ENCODE measurements at regions not wholly inside any gene's neighbourhood (a gene's known extent, or its start where the extent isn't known, plus 50 kb on each side); places are given as distances from the start of the nearest gene placed in this dataset.
A peak's percentile ranks its signal among the peaks of the same experiment; 100 is the strongest.

DNA sequence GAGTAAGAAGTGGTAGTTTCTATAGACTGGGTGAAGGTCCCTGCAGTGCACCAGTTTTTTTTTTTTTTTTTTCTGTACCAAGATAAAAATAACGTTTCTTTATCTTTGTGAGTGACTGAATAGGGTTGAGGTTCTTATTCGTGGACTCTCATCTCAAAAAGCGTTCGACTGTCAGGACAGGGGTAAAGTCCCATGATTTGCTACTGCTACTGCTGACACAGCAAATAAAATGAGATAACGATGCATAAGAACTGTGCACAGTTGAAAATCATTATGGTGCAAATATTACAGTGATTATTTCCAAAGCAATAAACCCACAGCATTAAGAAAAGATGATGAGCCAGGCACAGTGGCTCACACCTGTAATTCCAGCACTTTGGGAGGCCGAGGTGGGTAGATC is 482.0 kb upstream of the CHST9 start:
- no peak for FAIRE-seq
- TF ChIP-seq, protein P1, sequence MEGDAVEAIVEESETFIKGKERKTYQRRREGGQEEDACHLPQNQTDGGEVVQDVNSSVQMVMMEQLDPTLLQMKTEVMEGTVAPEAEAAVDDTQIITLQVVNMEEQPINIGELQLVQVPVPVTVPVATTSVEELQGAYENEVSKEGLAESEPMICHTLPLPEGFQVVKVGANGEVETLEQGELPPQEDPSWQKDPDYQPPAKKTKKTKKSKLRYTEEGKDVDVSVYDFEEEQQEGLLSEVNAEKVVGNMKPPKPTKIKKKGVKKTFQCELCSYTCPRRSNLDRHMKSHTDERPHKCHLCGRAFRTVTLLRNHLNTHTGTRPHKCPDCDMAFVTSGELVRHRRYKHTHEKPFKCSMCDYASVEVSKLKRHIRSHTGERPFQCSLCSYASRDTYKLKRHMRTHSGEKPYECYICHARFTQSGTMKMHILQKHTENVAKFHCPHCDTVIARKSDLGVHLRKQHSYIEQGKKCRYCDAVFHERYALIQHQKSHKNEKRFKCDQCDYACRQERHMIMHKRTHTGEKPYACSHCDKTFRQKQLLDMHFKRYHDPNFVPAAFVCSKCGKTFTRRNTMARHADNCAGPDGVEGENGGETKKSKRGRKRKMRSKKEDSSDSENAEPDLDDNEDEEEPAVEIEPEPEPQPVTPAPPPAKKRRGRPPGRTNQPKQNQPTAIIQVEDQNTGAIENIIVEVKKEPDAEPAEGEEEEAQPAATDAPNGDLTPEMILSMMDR (IDR thresholded peaks at IDR 0.05; ENCODE audit: insufficient read depth, missing control alignments): no peak
- DNase-seq (ENCODE audit: insufficient read length, low spot score): no peak

DNA sequence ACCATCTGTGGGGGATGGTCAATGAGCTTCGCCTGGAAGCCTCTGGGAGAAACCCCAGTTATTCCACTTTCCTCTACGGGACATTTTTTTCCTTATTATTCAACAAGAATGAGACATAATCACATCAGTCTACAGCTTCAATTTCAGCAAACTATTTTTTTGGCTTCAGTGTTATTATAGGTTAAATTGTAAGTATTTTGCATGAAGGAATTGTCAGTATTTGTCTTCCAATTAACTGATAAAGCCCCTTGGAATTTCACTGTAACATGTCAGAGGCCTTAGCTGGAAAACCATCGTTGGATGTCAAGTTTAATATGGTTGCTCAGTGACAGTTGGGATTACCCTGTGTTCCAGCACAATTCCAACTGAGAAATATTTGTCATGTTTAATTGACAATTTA is 480.9 kb upstream of the CHST9 start:
- DNase-seq (ENCODE audit: insufficient read length, low spot score) (no peak), FAIRE-seq (no peak)
- TF ChIP-seq, protein P1 (IDR thresholded peaks at IDR 0.05; ENCODE audit: insufficient read depth, missing control alignments): no peak

DNA sequence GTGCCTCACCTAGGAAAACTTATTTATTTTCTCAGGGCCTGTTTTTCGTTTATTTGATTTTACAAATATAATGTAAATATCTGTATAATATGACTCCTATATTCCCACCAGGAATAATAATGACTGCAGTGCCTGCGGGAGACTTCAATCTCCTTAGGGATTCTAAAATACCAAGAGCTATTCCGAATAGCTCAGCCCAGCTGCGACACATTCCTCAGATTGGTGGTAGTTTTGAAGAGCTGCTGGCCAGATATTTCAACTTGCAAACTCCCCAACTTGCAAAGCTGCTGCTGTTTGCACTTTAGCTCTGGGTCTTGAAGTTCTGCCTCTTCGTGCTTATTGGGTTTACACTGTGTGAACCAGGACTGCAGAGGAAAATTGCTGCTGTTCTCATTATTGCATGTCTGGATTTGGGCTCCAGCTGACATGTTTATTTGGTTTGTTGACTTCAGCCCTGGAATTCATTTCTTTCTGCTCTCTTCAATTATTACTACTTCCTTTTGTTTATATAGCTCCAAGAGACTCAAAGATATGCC is 480.2 kb upstream of the CHST9 start:
- TF ChIP-seq, protein P1 (IDR thresholded peaks at IDR 0.05; ENCODE audit: insufficient read depth, missing control alignments): no peak
- no peak for FAIRE-seq
- no peak for DNase-seq (ENCODE audit: insufficient read length, low spot score)

DNA sequence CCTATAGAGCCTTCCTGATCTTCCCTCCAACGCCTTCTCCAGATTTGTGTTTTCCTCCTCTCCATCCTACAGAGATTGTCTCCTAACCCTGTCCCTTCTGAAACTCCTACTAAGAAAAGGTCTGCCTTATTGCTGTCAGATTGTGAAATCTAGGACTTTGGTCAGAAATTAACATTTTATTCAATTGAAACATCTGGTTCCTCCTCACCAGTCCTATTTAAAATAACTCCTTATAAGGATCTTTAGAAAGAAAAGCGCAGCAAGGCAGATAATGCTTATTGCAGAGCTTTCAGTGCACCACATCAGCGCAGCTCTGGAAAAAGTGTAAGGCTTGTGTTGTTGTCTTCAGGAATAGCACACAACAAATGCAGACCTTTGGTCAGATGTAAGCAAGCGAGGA is 477.8 kb upstream of the CHST9 start:
- FAIRE-seq (no peak), DNase-seq (ENCODE audit: insufficient read length, low spot score) (no peak)
- TF ChIP-seq, protein P1 (IDR thresholded peaks at IDR 0.05; ENCODE audit: insufficient read depth, missing control alignments): no peak

DNA sequence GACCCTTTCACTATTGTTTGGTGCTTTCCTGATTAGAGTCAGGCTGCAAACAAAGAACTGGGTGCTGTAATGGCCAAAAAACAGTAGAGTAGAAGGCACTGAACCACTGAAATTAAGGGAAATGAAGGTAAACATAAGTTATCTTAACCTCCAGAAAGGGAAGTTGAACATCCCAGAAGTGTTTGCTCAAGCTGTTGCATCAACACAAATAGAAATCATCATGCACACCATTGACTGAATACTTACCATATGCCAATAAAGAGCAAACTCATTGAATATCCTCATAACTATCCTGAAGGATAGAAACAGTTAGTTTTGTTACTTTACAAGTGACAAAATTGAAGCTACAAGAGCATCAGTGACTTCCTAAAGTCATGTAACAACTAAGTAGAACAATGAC is 477.4 kb upstream of the CHST9 start:
- TF ChIP-seq, protein P1 (IDR thresholded peaks at IDR 0.05; ENCODE audit: insufficient read depth, missing control alignments): no peak
- FAIRE-seq (no peak), DNase-seq (ENCODE audit: insufficient read length, low spot score) (no peak)

DNA sequence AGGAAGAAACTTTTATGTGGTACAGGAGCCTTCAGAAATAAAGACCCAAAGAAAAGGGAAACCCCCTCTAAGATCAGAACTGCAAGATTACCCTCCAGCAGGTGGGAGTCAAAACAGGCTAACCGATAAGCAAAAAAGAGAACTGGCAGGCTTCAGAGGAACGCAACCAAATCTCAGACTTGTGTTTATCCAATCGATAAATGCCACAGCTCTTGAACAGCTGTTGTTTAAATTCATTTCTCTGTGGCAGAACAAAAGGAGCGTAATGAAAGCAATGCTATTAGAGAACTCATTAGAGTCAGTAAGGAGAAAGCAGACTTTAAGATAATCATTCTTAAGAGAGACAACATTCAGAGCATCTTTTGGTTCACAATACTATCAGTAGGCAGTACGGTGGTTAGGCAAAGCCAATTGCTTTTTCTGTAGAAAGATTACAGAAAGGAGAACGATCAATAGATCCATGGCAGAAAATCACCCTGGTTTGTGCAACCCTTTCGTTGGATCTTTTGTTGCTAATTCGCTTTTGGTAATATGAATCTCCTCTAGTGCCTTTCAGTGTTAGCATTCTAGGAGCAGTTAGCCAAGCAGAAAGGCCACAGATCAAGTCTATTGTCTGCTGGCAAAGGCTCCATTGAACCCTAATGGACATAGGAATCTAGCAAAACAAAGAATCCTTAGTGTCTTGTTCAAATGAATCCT is 476.4 kb upstream of the CHST9 start:
- DNase-seq (ENCODE audit: insufficient read length, low spot score) (no peak), FAIRE-seq (no peak)
- TF ChIP-seq, protein P1 (IDR thresholded peaks at IDR 0.05; ENCODE audit: insufficient read depth, missing control alignments): no peak

DNA sequence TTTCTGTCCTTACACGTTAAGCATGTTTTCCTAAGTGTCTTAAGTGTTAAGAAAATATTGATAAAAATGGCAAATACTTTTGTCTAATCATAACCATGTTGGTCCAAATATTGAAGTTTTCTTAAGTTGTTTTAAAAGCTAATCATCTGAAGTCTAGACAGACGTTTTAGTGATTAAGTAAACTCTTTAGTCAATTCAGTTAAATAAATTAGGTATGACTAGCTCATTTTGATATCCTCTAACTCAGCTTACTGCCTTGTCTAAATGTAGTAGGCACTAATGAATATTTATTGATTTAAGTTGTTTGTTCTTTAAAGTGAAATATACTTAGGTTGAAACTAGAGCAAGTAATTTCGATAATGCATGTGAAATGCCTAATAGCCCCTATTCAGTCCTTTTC is 471.8 kb upstream of the CHST9 start:
- TF ChIP-seq, protein P1 (IDR thresholded peaks at IDR 0.05; ENCODE audit: insufficient read depth, missing control alignments): no peak
- DNase-seq (ENCODE audit: insufficient read length, low spot score) (no peak), FAIRE-seq (peak; percentile 86)
